ENCODE measurements at regions not wholly inside any gene's neighbourhood (a gene's known extent, or its start where the extent isn't known, plus 50 kb on each side); places are given as distances from the start of the nearest gene placed in this dataset.
A peak's percentile ranks its signal among the peaks of the same experiment; 100 is the strongest.

- DNase-seq (ENCODE audit: low spot score), result no peak
Measured at GRCh38 chr10:116792817-116793216, 50.5 kb upstream of the HSPA12A start.

DNA sequence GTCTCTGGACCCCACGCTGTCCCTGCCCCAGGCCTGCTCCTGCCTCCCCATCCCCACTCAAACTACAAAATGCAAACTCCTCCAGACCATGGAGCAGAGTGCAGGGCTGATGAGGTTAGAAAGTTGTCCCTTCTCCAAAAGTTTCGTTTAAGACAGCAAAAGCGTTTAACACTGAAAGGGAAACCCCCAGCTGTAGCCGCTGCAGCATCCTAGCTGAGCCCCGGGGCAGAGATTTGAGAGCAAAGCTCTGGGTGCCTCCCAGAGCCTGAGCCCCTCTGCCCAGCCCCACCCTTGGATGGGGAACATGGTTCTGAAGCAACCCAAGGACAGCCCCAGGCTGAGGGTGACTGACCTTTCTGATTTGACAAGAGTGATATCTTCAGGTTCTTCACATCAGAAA is 52.8 kb upstream of the ENO4 start:
- no peak for DNase-seq (ENCODE audit: low spot score)

DNA sequence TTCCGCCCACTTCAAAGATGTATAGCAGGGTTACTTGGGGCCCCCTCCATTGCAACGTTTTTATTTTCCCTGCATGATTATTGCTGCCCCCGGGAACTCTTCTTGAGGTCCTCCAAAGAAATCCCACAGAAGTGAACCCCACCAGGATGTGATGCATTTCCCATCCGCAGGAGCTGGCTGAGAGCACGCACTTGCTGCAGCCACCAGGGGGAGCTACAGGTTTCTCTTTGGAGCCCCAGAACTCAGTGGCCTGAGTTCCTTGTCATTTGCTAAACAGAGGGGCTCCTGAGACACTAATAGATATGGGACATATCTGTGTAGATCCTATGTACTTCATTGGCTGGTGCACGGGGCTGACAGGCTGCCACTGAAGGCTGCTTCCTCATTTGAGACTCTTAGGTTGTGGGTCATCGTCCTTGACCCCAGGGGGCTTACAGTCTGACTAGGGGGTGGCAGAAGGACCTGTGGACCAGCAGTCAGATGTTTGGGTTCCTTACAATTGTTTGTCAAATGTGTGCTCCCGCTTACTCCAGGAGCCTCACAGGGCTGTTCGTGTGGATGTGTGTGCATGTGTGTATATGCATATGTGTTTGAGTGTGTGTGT is 52.3 kb upstream of the ENO4 start:
- peak; percentile 76 for DNase-seq (ENCODE audit: low spot score)

- no peak for DNase-seq (ENCODE audit: low spot score)
Measured at GRCh38 chr10:116798859-116799258, 50.4 kb upstream of the ENO4 start.
